ENCODE measurements at regions not wholly inside any gene's neighbourhood (a gene's known extent, or its start where the extent isn't known, plus 50 kb on each side); places are given as distances from the start of the nearest gene placed in this dataset.

GRCh38 chr7:67842571-67842970 is 845.9 kb downstream of the TYW1 start:
- POLR2A ChIA-PET (ENCODE audit: partially characterized antibody): no interaction called here
- WGBS, 2 experiments (ENCODE audit: extremely low coverage in 1 of 2, insufficient coverage in 1 of 2, insufficient read length in 1 of 2, insufficient replicate concordance in 2 of 2, low coverage in 1 of 2, low lambda C conversion rate in 2 of 2, missing lambda C conversion rate in 1 of 2): 86% methylated on average over 4 of the region's 4 CpGs; no CpG with 5 or more reads in 1 of the 2 experiments

More at GRCh38 chr7:67842571-67842970, 845.9 kb downstream of the TYW1 start:
- no peaks in the 10 kb centered on the region for H3K36me3 ChIP-seq (ENCODE audit: control insufficient read depth in 2 of 4, insufficient read depth in 4 of 4, low read length in 3 of 4)
- no peak overlapping the region for H2BK120ac ChIP-seq (replicated peaks; ENCODE audit: low read depth, low read length)
- H2AK5ac ChIP-seq (ENCODE audit: low read depth, low read length): no peak overlapping the region
- DNase-seq (ENCODE audit: low read depth in 1 of 2, low spot score in 2 of 2) (no peak), FAIRE-seq (no peak)
- no peak overlapping the region for H4K8ac ChIP-seq (ENCODE audit: extremely low read depth, insufficient read depth, low read length)
- CTCF ChIA-PET (ENCODE audit: partially characterized antibody): no interaction called here
- no peaks in the 10 kb centered on the region for H4K20me1 ChIP-seq (replicated peaks in 1 of 2; ENCODE audit: control insufficient read depth in 1 of 2, insufficient read depth in 2 of 2, low read length in 2 of 2)
- H3K79me1 ChIP-seq (ENCODE audit: low read depth, low read length): no peaks in the 10 kb centered on the region
- H3K4ac ChIP-seq (replicated peaks; ENCODE audit: insufficient read length, low read depth, low read length): no peak overlapping the region
- H2AFZ ChIP-seq (ENCODE audit: low read length): peak overlapping the region; percentile 50; the same call in 1 of the 2 replicates
- H3K27ac ChIP-seq (ENCODE audit: low read depth, low read length): no peak overlapping the region
- no peak overlapping the region for H3K56ac ChIP-seq (replicated peaks; ENCODE audit: insufficient read length, low read depth, low read length)
- H4K91ac ChIP-seq (replicated peaks; ENCODE audit: insufficient read length, low read length): no peak overlapping the region
- H4K5ac ChIP-seq (ENCODE audit: insufficient read length, low read depth, low read length): no peak overlapping the region
- no peaks in the 10 kb centered on the region for H3K79me2 ChIP-seq (ENCODE audit: control insufficient read depth in 1 of 2, insufficient read depth in 2 of 2, low read length in 2 of 2)
- H3K23me2 ChIP-seq (ENCODE audit: low read depth, low read length): peaks cover 2% of the 10 kb centered on the region; the same call in 1 of the 2 replicates
- no peak overlapping the region for H2BK5ac ChIP-seq (ENCODE audit: low read depth, low read length)
- H2BK12ac ChIP-seq (ENCODE audit: low read depth, low read length): no peak overlapping the region
- H3K9me3 ChIP-seq (ENCODE audit: insufficient read depth in 2 of 2, low read depth in 1 of 2, low read length in 1 of 2): no peaks in the 10 kb centered on the region; a peak in 1 of 4 replicates
- TF ChIP-seq RBBP5 (IDR thresholded peaks at IDR 0.05; ENCODE audit: borderline replicate concordance, low read depth, low read length) (no peak), RXRA (IDR thresholded peaks at IDR 0.05; ENCODE audit: insufficient read depth, low read depth, low read length) (no peak), JUND (IDR thresholded peaks at IDR 0.05; ENCODE audit: low read length) (no peak), POLR2A (IDR thresholded peaks at IDR 0.05; ENCODE audit: control extremely low read depth in 1 of 2, low read depth in 2 of 2, low read length in 2 of 2) (no peak), BRCA1 (IDR thresholded peaks at IDR 0.05; ENCODE audit: low read depth, low read length) (no peak), BACH1 (IDR thresholded peaks at IDR 0.05; ENCODE audit: low read length) (no peak), SP1 (IDR thresholded peaks at IDR 0.05; ENCODE audit: low read depth, low read length) (no peak), SIN3A (conservative IDR thresholded peaks at IDR 0.05 in 1 of 2, IDR thresholded peaks at IDR 0.05 in 1 of 2; ENCODE audit: low read depth in 1 of 2, low read length in 2 of 2) (no peak), USF2 (IDR thresholded peaks at IDR 0.05; ENCODE audit: low read length) (no peak), PHF8 (conservative IDR thresholded peaks at IDR 0.05; ENCODE audit: low read depth, low read length) (no peak), EGR1 (IDR thresholded peaks at IDR 0.05; ENCODE audit: borderline replicate concordance, low read depth, low read length) (no peak), HDAC6 (IDR thresholded peaks at IDR 0.05; ENCODE audit: low read depth, low read length) (no peak)
- no peak overlapping the region for H3K18ac ChIP-seq (ENCODE audit: extremely low read depth, low read length)
- no peak overlapping the region for H3K23ac ChIP-seq (ENCODE audit: insufficient read length)
- H3K4me2 ChIP-seq (ENCODE audit: insufficient read depth in 1 of 2, low read depth in 2 of 2, low read length in 2 of 2): no peak overlapping the region
- no peak overlapping the region for H2BK20ac ChIP-seq (ENCODE audit: low read length)
- no peak overlapping the region for H2BK15ac ChIP-seq (ENCODE audit: low read length)
- H3K4me1 ChIP-seq (replicated peaks in 1 of 4; ENCODE audit: control insufficient read depth in 3 of 4, insufficient read depth in 4 of 4, low read length in 3 of 4): no peaks in the 10 kb centered on the region
- no peak overlapping the region for H3K9ac ChIP-seq (replicated peaks in 1 of 4; ENCODE audit: extremely low read depth in 1 of 4, low read depth in 3 of 4, low read length in 3 of 4)
- no peaks in the 10 kb centered on the region for H3K27me3 ChIP-seq (replicated peaks in 1 of 4; ENCODE audit: control insufficient read depth in 3 of 4, extremely low read depth in 1 of 4, insufficient read depth in 3 of 4, low read length in 3 of 4)
- no peak overlapping the region for H3K4me3 ChIP-seq (ENCODE audit: extremely low read depth in 1 of 4, insufficient read depth in 2 of 4, low read depth in 3 of 4, low read length in 4 of 4)
- H3K14ac ChIP-seq (ENCODE audit: insufficient read length): no peak overlapping the region

Data from H1 (cell line).